PC-9 (cell line): ENCODE measurements at regions not wholly inside any gene's neighbourhood (a gene's known extent, or its start where the extent isn't known, plus 50 kb on each side); places are given as distances from the start of the nearest gene placed in this dataset.

Experiments
- BruUV-seq: library from RNA; stranded (reverse); fragments of 400-500 nt; replicated peaks from 2 replicates; lab custom pipeline; 2021; lab: Mats Ljungman, UMichigan
- CTCF ChIA-PET: fragments of 300-600 bp; sonication (Branson Sonifier 250); formaldehyde crosslinking; loops from one replicate; lab custom pipeline; 2022; ENCODE audit warnings: antibody characterized with exemption; lab: Charles Lee
- POLR2A ChIA-PET: fragments of 300-600 bp; sonication (Branson Sonifier 250); formaldehyde crosslinking; loops from one replicate; lab custom pipeline; 2022; ENCODE audit warnings: antibody characterized with exemption; ENCODE audit not compliant: unreplicated experiment; lab: Charles Lee
- DNase-seq, 2 experiments: peaks; one replicate each; pipeline versions ENCODE4 v3.0.0 to v3.0.0-alpha.2; 2015 to 2022; ENCODE audit warnings: mixed read lengths in 1 of 2
- H2AFZ ChIP-seq: fragments of 200-600 bp; sonication (generic); 2 replicates; pipeline ENCODE4 v1.8.1; 2017; ENCODE audit warnings: antibody characterized with exemption
- H3F3A ChIP-seq: fragments of 200-600 bp; sonication (generic); 2 replicates; pipeline ENCODE4 v1.8.1; 2017; ENCODE audit warnings: antibody characterized with exemption, mild to moderate bottlenecking, low read depth; ENCODE audit not compliant: insufficient read depth
- H3K27ac ChIP-seq: fragments of 200-600 bp; sonication (generic); 2 replicates; pipeline ENCODE4 v1.6.1; 2016; ENCODE audit warnings: mixed run types
- H3K27me3 ChIP-seq: fragments of 200-600 bp; sonication (generic); 2 replicates; pipeline ENCODE4 v1.6.1; 2016; ENCODE audit warnings: low read depth, mixed run types; ENCODE audit not compliant: insufficient read depth
- H3K36me3 ChIP-seq: fragments of 200-600 bp; sonication (generic); 2 replicates; pipeline ENCODE4 v1.6.1; 2016; ENCODE audit warnings: low read depth, mixed run types
- H3K4me1 ChIP-seq: fragments of 200-600 bp; sonication (generic); replicated peaks from 2 replicates; pipeline ENCODE4 v1.6.1; 2016; ENCODE audit warnings: mixed run types; ENCODE audit not compliant: insufficient read depth
- H3K4me2 ChIP-seq: fragments of 200-600 bp; sonication (generic); 2 replicates; pipeline ENCODE4 v1.6.1; 2017; ENCODE audit warnings: mixed run types
- H3K4me3 ChIP-seq: fragments of 200-600 bp; sonication (generic); 2 replicates; pipeline ENCODE4 v1.6.1; 2016; ENCODE audit warnings: mixed run types
- H3K79me2 ChIP-seq: fragments of 200-600 bp; sonication (generic); 2 replicates; pipeline ENCODE4 v1.6.1; 2017; ENCODE audit warnings: low read depth, mixed run types
- H3K9me2 ChIP-seq: fragments of 200-600 bp; sonication (generic); 2 replicates; pipeline ENCODE4 v1.8.1; 2017; ENCODE audit warnings: mild to moderate bottlenecking; ENCODE audit not compliant: insufficient read depth
- H3K9me3 ChIP-seq: fragments of 200-600 bp; sonication (generic); 2 replicates; pipeline ENCODE4 v1.8.1; 2016; ENCODE audit warnings: low read depth; ENCODE audit not compliant: insufficient read depth
- H4K20me1 ChIP-seq: fragments of 200-600 bp; sonication (generic); 2 replicates; pipeline ENCODE4 v1.8.1; 2017; ENCODE audit not compliant: insufficient read depth
- CTCF ChIP-seq: fragments of 200-600 bp; sonication (generic); conservative IDR thresholded peaks from 2 replicates; pipeline ENCODE4 v1.6.1; 2017; ENCODE audit warnings: mixed run types, antibody characterized with exemption, mild to moderate bottlenecking, moderate library complexity
- EZH2 ChIP-seq: fragments of 200-600 bp; sonication (generic); IDR thresholded peaks from 2 replicates; pipeline ENCODE4 v1.8.0; 2017; ENCODE audit warnings: antibody characterized with exemption, low read depth
- intact Hi-C: fragments of 100-400 bp; cut with micrococcal nuclease; formaldehyde crosslinking; loops from one replicate; pipeline ENCODE4 v1.10.0; 2022; ENCODE audit not compliant: unreplicated experiment

- TF ChIP-seq CTCF (no peak), EZH2 (no peak)
- Histone ChIP-seq H3K79me2 (no peaks in the 10 kb centered on the region), H4K20me1 (no peaks in the 10 kb centered on the region), H3K36me3 (no peaks in the 10 kb centered on the region), H3K9me2 (no peaks in the 10 kb centered on the region), H3F3A (no peaks in the 10 kb centered on the region), H3K4me2 (no peak overlapping the region), H3K4me3 (no peak overlapping the region), H3K27me3 (peaks cover 61% of the 10 kb centered on the region), H3K4me1 (no peaks in the 10 kb centered on the region), H3K27ac (no peak overlapping the region), H2AFZ (no peak overlapping the region), H3K9me3 (0 out of 2 replicates have a peak, but pooled peaks cover 6% of the 10 kb centered on the region)
- BruUV-seq: no TSS peak
- DNase-seq: no peak
- CTCF ChIA-PET: no interaction called here
- POLR2A ChIA-PET: no interaction called here
- intact Hi-C loops: no loop called here
These were observed 87.4 kb upstream of the SALL3 start for GRCh38 chr18:78892177-78892576.

- POLR2A ChIA-PET: no interaction called here
- Histone ChIP-seq H3K4me1 (no peaks in the 10 kb centered on the region), H3K79me2 (no peaks in the 10 kb centered on the region), H3K4me2 (no peak overlapping the region), H3K9me2 (no peaks in the 10 kb centered on the region), H2AFZ (no peak overlapping the region), H3F3A (no peaks in the 10 kb centered on the region), H3K36me3 (no peaks in the 10 kb centered on the region), H3K27ac (no peak overlapping the region), H3K9me3 (0 out of 2 replicates have a peak, but pooled peaks cover 6% of the 10 kb centered on the region), H3K27me3 (peaks cover 67% of the 10 kb centered on the region), H3K4me3 (no peak overlapping the region), H4K20me1 (no peaks in the 10 kb centered on the region)
- DNase-seq: no peak
- intact Hi-C loops: no loop called here
- CTCF ChIA-PET: no interaction called here
- TF ChIP-seq CTCF: no peak
- TF ChIP-seq EZH2: no peak
- no TSS peak for BruUV-seq
These were observed 86.9 kb upstream of the SALL3 start for GRCh38 chr18:78892721-78893120.

- Histone ChIP-seq H3K4me1 (no peaks in the 10 kb centered on the region), H2AFZ (no peak overlapping the region), H3K9me2 (no peaks in the 10 kb centered on the region), H3K36me3 (no peaks in the 10 kb centered on the region), H3K4me2 (no peak overlapping the region), H3K27ac (no peak overlapping the region), H3K27me3 (peaks cover 69% of the 10 kb centered on the region), H3K9me3 (0 out of 2 replicates have a peak, but pooled peaks cover 6% of the 10 kb centered on the region), H3K4me3 (no peak overlapping the region), H3F3A (no peaks in the 10 kb centered on the region), H4K20me1 (no peaks in the 10 kb centered on the region), H3K79me2 (no peaks in the 10 kb centered on the region)
- no peak for DNase-seq
- TF ChIP-seq CTCF: no peak
- no peak for TF ChIP-seq EZH2
- CTCF ChIA-PET: no interaction called here
- intact Hi-C loops: no loop called here
- no TSS peak for BruUV-seq
- POLR2A ChIA-PET: no interaction called here
These were observed 86.2 kb upstream of the SALL3 start for GRCh38 chr18:78893281-78894032.
